K562 (cell line): ENCODE measurements at regions not wholly inside any gene's neighbourhood (a gene's known extent, or its start where the extent isn't known, plus 50 kb on each side); places are given as distances from the start of the nearest gene placed in this dataset.

ENCODE experiments used
- DMBX1 ChIP-seq: fragments of 250-450 bp; sonication (Bioruptor Pico); IDR thresholded peaks from 2 replicates; pipeline ENCODE4 v1.8.0; 2022; ENCODE audit warnings: inconsistent platforms, mild to moderate bottlenecking, moderate library complexity, borderline replicate concordance
- DPF2 ChIP-seq: fragments of 450-650 bp; IDR thresholded peaks from 2 replicates; pipeline ENCODE4 v1.6.1; 2016
- POLR2G ChIP-seq: fragments of 200-400 bp; formaldehyde crosslinking; IDR thresholded peaks from 2 replicates; pipeline ENCODE4 v1.6.1; 2017; ENCODE audit warnings: low read depth, mild to moderate bottlenecking, antibody characterized with exemption, low read length, moderate library complexity
- RBFOX2 ChIP-seq: fragments of 200-400 bp; formaldehyde crosslinking; IDR thresholded peaks from 2 replicates; pipeline ENCODE4 v1.6.1; 2017; ENCODE audit warnings: low read depth, mild to moderate bottlenecking, low read length, moderate library complexity
- TRIM24 ChIP-seq, 2 experiments: fragments of 450-650 bp; IDR thresholded peaks; 2 replicates each; pipeline ENCODE4 v1.6.1; 2016
- ZBTB8A ChIP-seq: fragments of 450-650 bp; IDR thresholded peaks from 2 replicates; pipeline ENCODE4 v1.6.1; 2018; ENCODE audit warnings: mild to moderate bottlenecking, moderate library complexity; ENCODE audit not compliant: partially characterized antibody
- TF ChIP-seq, protein P1 (sequence below), 3 experiments: fragments of 200-800 bp in 1 of 3; fragments of 250-450 bp in 1 of 3; fragments of 450-650 bp in 1 of 3; sonication (Bioruptor Pico) in 1 of 3; sonication (Bioruptor generic) in 1 of 3; formaldehyde crosslinking in 1 of 3; IDR thresholded peaks; 2 replicates each; pipeline versions ENCODE4 v1.6.1 to v1.8.0; 2016 to 2022; ENCODE audit warnings: mild to moderate bottlenecking in 2 of 3, missing genetic modification characterization in 2 of 3, missing compliant biosample characterization in 1 of 3, moderate library complexity in 1 of 3
- TF ChIP-seq, protein P2 (sequence below), 3 experiments: IDR thresholded peaks in 2 of 3; conservative IDR thresholded peaks in 1 of 3; 2 replicates each; pipeline ENCODE4 v1.5.1; 2011 to 2012; ENCODE audit warnings: low read length in 3 of 3, mild to moderate bottlenecking in 3 of 3, control low read depth in 2 of 3, improper control_type of control experiment in 1 of 3, inconsistent platforms in 1 of 3, low read depth in 1 of 3, mixed read lengths in 1 of 3, moderate library complexity in 1 of 3; ENCODE audit not compliant: insufficient read depth in 2 of 3
- TF ChIP-seq, protein P3 (sequence below): fragments of 450-650 bp; IDR thresholded peaks from 2 replicates; pipeline ENCODE4 v1.7.1; 2018; ENCODE audit warnings: mild to moderate bottlenecking, low read depth; ENCODE audit not compliant: partially characterized antibody
- TF ChIP-seq, protein P4 (sequence below): fragments of 200-800 bp; sonication (Bioruptor generic); IDR thresholded peaks from 2 replicates; pipeline ENCODE4 v1.6.1; 2017; ENCODE audit warnings: missing genetic modification characterization, missing compliant biosample characterization
- TF ChIP-seq, protein P5 (sequence below): IDR thresholded peaks from 3 replicates; pipeline ENCODE4 v1.6.1; 2011; ENCODE audit warnings: borderline replicate concordance, mild to moderate bottlenecking; ENCODE audit not compliant: insufficient read length, insufficient read depth
- TF ChIP-seq, protein P6 (sequence below): sonication (generic); formaldehyde crosslinking; IDR thresholded peaks from 2 replicates; pipeline ENCODE4 v1.8.1; 2023; ENCODE audit warnings: mild to moderate bottlenecking, missing genetic modification reagents

DNA sequence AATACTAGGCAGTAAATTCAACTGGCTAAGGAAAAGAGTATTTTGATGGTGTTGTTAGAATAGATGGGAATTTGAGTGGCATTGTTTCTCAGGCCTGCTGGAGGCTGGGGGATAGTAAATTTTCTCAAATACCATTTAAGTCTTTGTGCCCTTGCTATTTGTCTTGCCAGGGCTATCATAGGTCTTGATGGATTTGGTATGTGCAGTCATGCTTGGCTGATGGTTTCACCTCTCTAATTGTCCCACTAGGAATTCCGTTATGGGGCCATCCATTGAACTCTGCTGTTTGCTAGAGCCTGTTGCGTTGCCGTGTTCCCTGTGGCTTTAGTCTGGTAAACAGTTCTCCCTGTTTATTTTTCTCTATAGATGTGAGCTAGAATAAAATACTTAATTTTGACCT, 438.1 kb upstream of the FAM98A start (continued):
- TF ChIP-seq, protein P1, sequence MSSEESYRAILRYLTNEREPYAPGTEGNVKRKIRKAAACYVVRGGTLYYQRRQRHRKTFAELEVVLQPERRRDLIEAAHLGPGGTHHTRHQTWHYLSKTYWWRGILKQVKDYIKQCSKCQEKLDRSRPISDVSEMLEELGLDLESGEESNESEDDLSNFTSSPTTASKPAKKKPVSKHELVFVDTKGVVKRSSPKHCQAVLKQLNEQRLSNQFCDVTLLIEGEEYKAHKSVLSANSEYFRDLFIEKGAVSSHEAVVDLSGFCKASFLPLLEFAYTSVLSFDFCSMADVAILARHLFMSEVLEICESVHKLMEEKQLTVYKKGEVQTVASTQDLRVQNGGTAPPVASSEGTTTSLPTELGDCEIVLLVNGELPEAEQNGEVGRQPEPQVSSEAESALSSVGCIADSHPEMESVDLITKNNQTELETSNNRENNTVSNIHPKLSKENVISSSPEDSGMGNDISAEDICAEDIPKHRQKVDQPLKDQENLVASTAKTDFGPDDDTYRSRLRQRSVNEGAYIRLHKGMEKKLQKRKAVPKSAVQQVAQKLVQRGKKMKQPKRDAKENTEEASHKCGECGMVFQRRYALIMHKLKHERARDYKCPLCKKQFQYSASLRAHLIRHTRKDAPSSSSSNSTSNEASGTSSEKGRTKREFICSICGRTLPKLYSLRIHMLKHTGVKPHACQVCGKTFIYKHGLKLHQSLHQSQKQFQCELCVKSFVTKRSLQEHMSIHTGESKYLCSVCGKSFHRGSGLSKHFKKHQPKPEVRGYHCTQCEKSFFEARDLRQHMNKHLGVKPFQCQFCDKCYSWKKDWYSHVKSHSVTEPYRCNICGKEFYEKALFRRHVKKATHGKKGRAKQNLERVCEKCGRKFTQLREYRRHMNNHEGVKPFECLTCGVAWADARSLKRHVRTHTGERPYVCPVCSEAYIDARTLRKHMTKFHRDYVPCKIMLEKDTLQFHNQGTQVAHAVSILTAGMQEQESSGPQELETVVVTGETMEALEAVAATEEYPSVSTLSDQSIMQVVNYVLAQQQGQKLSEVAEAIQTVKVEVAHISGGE (CRISPR knock-in tag; IDR thresholded peaks at IDR 0.05), result no peak
- no peak for TF ChIP-seq TRIM24 (IDR thresholded peaks at IDR 0.05)
- TF ChIP-seq, protein P2, sequence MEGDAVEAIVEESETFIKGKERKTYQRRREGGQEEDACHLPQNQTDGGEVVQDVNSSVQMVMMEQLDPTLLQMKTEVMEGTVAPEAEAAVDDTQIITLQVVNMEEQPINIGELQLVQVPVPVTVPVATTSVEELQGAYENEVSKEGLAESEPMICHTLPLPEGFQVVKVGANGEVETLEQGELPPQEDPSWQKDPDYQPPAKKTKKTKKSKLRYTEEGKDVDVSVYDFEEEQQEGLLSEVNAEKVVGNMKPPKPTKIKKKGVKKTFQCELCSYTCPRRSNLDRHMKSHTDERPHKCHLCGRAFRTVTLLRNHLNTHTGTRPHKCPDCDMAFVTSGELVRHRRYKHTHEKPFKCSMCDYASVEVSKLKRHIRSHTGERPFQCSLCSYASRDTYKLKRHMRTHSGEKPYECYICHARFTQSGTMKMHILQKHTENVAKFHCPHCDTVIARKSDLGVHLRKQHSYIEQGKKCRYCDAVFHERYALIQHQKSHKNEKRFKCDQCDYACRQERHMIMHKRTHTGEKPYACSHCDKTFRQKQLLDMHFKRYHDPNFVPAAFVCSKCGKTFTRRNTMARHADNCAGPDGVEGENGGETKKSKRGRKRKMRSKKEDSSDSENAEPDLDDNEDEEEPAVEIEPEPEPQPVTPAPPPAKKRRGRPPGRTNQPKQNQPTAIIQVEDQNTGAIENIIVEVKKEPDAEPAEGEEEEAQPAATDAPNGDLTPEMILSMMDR (IDR thresholded peaks at IDR 0.05 in 2 of 3, conservative IDR thresholded peaks at IDR 0.05 in 1 of 3; ENCODE audit: insufficient read depth in 2 of 3, low read depth in 1 of 3, low read length in 3 of 3), result no peak
- TF ChIP-seq, protein P3, sequence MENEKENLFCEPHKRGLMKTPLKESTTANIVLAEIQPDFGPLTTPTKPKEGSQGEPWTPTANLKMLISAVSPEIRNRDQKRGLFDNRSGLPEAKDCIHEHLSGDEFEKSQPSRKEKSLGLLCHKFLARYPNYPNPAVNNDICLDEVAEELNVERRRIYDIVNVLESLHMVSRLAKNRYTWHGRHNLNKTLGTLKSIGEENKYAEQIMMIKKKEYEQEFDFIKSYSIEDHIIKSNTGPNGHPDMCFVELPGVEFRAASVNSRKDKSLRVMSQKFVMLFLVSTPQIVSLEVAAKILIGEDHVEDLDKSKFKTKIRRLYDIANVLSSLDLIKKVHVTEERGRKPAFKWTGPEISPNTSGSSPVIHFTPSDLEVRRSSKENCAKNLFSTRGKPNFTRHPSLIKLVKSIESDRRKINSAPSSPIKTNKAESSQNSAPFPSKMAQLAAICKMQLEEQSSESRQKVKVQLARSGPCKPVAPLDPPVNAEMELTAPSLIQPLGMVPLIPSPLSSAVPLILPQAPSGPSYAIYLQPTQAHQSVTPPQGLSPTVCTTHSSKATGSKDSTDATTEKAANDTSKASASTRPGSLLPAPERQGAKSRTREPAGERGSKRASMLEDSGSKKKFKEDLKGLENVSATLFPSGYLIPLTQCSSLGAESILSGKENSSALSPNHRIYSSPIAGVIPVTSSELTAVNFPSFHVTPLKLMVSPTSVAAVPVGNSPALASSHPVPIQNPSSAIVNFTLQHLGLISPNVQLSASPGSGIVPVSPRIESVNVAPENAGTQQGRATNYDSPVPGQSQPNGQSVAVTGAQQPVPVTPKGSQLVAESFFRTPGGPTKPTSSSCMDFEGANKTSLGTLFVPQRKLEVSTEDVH, result no peak
- no peak for TF ChIP-seq RBFOX2
- TF ChIP-seq, protein P4, sequence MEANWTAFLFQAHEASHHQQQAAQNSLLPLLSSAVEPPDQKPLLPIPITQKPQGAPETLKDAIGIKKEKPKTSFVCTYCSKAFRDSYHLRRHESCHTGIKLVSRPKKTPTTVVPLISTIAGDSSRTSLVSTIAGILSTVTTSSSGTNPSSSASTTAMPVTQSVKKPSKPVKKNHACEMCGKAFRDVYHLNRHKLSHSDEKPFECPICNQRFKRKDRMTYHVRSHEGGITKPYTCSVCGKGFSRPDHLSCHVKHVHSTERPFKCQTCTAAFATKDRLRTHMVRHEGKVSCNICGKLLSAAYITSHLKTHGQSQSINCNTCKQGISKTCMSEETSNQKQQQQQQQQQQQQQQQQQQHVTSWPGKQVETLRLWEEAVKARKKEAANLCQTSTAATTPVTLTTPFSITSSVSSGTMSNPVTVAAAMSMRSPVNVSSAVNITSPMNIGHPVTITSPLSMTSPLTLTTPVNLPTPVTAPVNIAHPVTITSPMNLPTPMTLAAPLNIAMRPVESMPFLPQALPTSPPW (CRISPR knock-in tag), result no peak
- no peak for TF ChIP-seq DMBX1 (CRISPR knock-in tag)
- no peak for TF ChIP-seq DPF2
- no peak for TF ChIP-seq ZBTB8A
- no peak for TF ChIP-seq POLR2G
- TF ChIP-seq, protein P5, sequence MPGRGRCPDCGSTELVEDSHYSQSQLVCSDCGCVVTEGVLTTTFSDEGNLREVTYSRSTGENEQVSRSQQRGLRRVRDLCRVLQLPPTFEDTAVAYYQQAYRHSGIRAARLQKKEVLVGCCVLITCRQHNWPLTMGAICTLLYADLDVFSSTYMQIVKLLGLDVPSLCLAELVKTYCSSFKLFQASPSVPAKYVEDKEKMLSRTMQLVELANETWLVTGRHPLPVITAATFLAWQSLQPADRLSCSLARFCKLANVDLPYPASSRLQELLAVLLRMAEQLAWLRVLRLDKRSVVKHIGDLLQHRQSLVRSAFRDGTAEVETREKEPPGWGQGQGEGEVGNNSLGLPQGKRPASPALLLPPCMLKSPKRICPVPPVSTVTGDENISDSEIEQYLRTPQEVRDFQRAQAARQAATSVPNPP, result no peak
- TF ChIP-seq, protein P6, sequence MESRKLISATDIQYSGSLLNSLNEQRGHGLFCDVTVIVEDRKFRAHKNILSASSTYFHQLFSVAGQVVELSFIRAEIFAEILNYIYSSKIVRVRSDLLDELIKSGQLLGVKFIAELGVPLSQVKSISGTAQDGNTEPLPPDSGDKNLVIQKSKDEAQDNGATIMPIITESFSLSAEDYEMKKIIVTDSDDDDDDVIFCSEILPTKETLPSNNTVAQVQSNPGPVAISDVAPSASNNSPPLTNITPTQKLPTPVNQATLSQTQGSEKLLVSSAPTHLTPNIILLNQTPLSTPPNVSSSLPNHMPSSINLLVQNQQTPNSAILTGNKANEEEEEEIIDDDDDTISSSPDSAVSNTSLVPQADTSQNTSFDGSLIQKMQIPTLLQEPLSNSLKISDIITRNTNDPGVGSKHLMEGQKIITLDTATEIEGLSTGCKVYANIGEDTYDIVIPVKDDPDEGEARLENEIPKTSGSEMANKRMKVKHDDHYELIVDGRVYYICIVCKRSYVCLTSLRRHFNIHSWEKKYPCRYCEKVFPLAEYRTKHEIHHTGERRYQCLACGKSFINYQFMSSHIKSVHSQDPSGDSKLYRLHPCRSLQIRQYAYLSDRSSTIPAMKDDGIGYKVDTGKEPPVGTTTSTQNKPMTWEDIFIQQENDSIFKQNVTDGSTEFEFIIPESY (CRISPR knock-in tag), result no peak
- TF ChIP-seq, all 486 proteins: peak for 0
